Body of pancreas (tissue), 4 donors: ENCODE measurements at regions not wholly inside any gene's neighbourhood (a gene's known extent, or its start where the extent isn't known, plus 50 kb on each side); places are given as distances from the start of the nearest gene placed in this dataset.

Source experiments
- ATAC-seq: fragments of 150-250 bp; one replicate; pipeline ENCODE4 v1.9.1; 2016
- DNase-seq, 4 donors: peaks; one replicate each; pipeline ENCODE4 v3.0.0-alpha.2; 2019
- H3K27ac ChIP-seq, 4 donors: fragments of 200-600 bp; sonication (generic); 1 replicate in 3 of 4; 2 replicates in 1 of 4; pipeline versions ENCODE4 v1.5.1 to v1.6.1; 2016 to 2019; ENCODE audit warnings: mild to moderate bottlenecking in 1 of 4, mixed read lengths in 1 of 4, moderate library complexity in 1 of 4
- H3K27me3 ChIP-seq, 2 donors: fragments of 200-600 bp; sonication (generic); one replicate each; pipeline ENCODE4 v1.6.0; 2016; ENCODE audit warnings: mild to moderate bottlenecking in 1 of 2
- H3K36me3 ChIP-seq, 2 donors: fragments of 200-600 bp; sonication (generic); replicated peaks in 1 of 2; 2 replicates each; pipeline ENCODE4 v1.5.1; 2016; ENCODE audit warnings: low read depth in 2 of 2; ENCODE audit not compliant: insufficient read depth in 1 of 2
- H3K4me1 ChIP-seq: fragments of 200-600 bp; sonication (generic); one replicate; pipeline ENCODE4 v1.6.0; 2016
- H3K4me3 ChIP-seq, 2 donors: fragments of 200-600 bp; sonication (generic); 1 replicate in 1 of 2; 2 replicates in 1 of 2; pipeline ENCODE4 v1.5.1; 2016 to 2019
- H3K9me3 ChIP-seq, 3 donors: fragments of 200-600 bp; sonication (generic); 1 replicate in 2 of 3; 2 replicates in 1 of 3; pipeline ENCODE4 v1.5.1; 2016
- POLR2A ChIP-seq, 3 donors: fragments of 450-650 bp; IDR thresholded peaks; one replicate each; pipeline ENCODE4 v1.6.1; 2016; ENCODE audit warnings: antibody characterized with exemption in 3 of 3, mild to moderate bottlenecking in 2 of 3
- WGBS, 2 donors: methylation state at CpG; one replicate each; pipeline ENCODE4 v1.1.5; 2017; 5-methylcytosine and 5-hydroxymethylcytosine counted together
- intact Hi-C: fragments of 100-400 bp; cut with DNase I; formaldehyde crosslinking; loops from one replicate; pipeline ENCODE4 v1.15.1; 2023
- TF ChIP-seq, protein P1 (sequence below), 7 experiments: fragments of 450-650 bp in 4 of 7; fragments of 200-600 bp in 3 of 7; sonication (generic) in 3 of 7; IDR thresholded peaks; one replicate each; pipeline ENCODE4 v1.5.1; 2016 to 2019; ENCODE audit warnings: antibody characterized with exemption in 7 of 7

DNA sequence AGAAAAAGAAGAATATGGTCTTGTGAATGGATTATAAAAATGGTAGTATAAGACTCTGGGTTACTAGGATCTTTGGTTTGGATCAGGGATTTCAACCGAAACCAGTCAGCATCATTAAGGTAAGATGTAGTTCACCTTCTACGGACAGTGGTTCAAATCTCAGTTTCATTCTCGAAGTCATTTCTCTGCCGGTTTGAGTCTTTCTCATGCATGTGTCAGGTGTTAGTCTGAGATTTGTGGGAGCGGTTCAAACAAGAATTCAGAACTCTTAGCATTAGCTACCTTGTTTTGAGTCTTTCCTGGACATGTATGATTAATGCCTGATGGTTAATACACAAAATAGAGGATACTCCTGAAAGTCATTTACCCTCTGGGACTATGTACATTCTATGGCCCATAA lies 735.9 kb upstream of the NUDT12 start:
- WGBS, 2 donors, result 93 to 94% methylated on average over 5 of the region's 5 CpGs
- intact Hi-C loops, result no loop called here
- Histone ChIP-seq H3K4me3 (no peak overlapping the region), H3K27ac (no peak overlapping the region), H3K9me3 (no peaks in the 10 kb centered on the region), H3K4me1 (peaks cover 7% of the 10 kb centered on the region), H3K27me3 (no peaks in the 10 kb centered on the region), H3K36me3 (no peaks in the 10 kb centered on the region)
- TF ChIP-seq POLR2A (IDR thresholded peaks at IDR 0.05), result no peak
- TF ChIP-seq, protein P1, sequence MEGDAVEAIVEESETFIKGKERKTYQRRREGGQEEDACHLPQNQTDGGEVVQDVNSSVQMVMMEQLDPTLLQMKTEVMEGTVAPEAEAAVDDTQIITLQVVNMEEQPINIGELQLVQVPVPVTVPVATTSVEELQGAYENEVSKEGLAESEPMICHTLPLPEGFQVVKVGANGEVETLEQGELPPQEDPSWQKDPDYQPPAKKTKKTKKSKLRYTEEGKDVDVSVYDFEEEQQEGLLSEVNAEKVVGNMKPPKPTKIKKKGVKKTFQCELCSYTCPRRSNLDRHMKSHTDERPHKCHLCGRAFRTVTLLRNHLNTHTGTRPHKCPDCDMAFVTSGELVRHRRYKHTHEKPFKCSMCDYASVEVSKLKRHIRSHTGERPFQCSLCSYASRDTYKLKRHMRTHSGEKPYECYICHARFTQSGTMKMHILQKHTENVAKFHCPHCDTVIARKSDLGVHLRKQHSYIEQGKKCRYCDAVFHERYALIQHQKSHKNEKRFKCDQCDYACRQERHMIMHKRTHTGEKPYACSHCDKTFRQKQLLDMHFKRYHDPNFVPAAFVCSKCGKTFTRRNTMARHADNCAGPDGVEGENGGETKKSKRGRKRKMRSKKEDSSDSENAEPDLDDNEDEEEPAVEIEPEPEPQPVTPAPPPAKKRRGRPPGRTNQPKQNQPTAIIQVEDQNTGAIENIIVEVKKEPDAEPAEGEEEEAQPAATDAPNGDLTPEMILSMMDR (IDR thresholded peaks at IDR 0.05), result no peak
- no peak for DNase-seq
- no peak for ATAC-seq

DNA sequence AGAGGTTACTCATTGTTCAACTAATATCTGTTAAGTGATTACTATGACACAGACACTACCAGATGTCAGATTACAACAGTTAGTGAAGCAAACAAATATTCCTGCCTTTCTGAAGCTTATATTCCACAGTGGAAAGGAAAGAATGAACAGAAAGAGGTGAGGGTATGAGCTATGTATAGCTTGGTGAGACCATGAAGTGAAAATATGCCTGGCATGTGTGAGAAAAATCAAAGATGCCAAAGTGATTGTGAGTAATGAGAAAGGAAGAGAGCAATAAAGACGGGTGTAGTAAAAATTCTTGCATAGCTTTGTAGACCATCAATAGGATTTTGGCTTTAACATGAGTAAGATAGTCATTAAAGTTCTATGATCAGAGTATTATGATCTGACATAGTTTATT lies 734.5 kb upstream of the NUDT12 start:
- no peaks in the 10 kb centered on the region for H3K36me3 ChIP-seq
- H3K4me3 ChIP-seq, result no peak overlapping the region
- no peak for ATAC-seq
- TF ChIP-seq, protein P1 (IDR thresholded peaks at IDR 0.05), result no peak
- TF ChIP-seq POLR2A (IDR thresholded peaks at IDR 0.05), result no peak
- no peaks in the 10 kb centered on the region for H3K27me3 ChIP-seq
- DNase-seq, result no peak
- WGBS, 2 donors, result 35 to 40% methylated on average over 1 of the region's 1 CpG
- intact Hi-C loops, result no loop called here
- H3K9me3 ChIP-seq, result no peaks in the 10 kb centered on the region
- peaks cover 7% of the 10 kb centered on the region for H3K4me1 ChIP-seq
- H3K27ac ChIP-seq, result no peak overlapping the region

DNA sequence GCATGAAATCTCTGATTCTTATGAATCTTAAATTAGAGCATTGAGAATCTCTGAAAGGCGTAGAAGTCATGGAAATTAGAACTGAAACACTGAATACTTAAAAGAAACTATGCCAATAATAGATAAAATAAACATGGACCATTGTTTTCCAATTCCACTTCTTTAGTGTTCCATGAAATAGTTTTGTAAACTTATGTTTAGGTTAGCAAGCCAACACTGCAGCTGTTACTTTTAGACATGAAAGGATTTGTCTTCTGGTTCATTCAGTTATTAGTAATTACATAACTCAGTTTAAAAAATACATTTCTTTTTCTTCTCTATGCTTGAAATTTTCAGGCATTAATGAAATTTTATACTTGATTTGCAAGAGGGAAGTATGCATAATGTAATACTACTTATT lies 733.4 kb upstream of the NUDT12 start:
- Histone ChIP-seq H3K9me3 (no peaks in the 10 kb centered on the region), H3K36me3 (no peaks in the 10 kb centered on the region), H3K4me1 (peaks cover 2% of the 10 kb centered on the region), H3K27me3 (no peaks in the 10 kb centered on the region), H3K4me3 (no peak overlapping the region), H3K27ac (no peak overlapping the region)
- 87 to 97% methylated on average over 1 of the region's 1 CpG for WGBS, 2 donors
- no peak for DNase-seq
- intact Hi-C loops, result no loop called here
- ATAC-seq, result no peak
- no peak for TF ChIP-seq POLR2A (IDR thresholded peaks at IDR 0.05)
- TF ChIP-seq, protein P1 (IDR thresholded peaks at IDR 0.05), result no peak

DNA sequence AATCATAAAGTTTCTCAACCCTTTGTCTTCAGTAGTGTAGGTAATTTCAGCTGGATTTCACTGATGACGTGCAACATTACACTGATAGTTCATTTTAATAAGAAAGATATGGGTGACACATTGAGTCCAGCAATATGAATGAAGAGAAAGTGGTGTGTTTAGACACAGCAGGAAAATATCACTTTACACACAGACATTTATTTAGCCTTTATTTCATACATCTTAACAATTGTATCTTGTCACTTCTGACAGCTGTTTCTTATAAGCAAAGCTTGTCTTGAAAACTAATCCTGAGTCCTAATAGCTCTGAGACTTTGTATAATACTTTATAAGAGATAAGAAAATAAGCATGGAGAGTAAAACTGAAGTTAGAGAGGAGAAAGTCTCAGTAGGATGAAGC lies 720.5 kb upstream of the NUDT12 start:
- 82 to 90% methylated on average over 1 of the region's 1 CpG for WGBS, 2 donors

DNA sequence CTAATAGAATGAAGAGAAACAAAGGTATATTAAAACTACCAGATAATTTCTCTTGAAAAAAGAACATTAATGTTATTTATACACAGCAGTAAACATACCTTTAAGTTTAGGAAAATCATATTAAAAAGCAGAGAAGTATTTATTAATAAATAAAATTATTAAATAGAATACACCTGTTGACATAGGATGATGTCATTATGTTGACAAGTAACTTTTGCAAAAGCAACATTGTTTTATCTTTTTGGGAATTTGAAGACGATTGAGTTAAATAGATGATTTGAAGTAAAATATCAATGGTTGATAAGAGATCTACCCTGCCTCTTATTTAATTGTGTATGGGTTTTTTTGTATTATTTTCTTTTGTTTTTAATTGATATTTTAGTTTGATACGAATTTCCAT lies 711.1 kb upstream of the NUDT12 start:
- Histone ChIP-seq H3K9me3 (no peaks in the 10 kb centered on the region), H3K4me3 (no peak overlapping the region), H3K27ac (no peak overlapping the region), H3K4me1 (no peaks in the 10 kb centered on the region), H3K27me3 (no peaks in the 10 kb centered on the region), H3K36me3 (no peaks in the 10 kb centered on the region)
- intact Hi-C loops, result no loop called here
- DNase-seq, result no peak
- WGBS, 2 donors, result 53 to 59% methylated on average over 2 of the region's 2 CpGs
- TF ChIP-seq POLR2A (IDR thresholded peaks at IDR 0.05), result no peak
- TF ChIP-seq, protein P1 (IDR thresholded peaks at IDR 0.05), result no peak
- no peak for ATAC-seq

More for the DNA sequence above, 720.5 kb upstream of the NUDT12 start:
- no peaks in the 10 kb centered on the region for H3K4me1 ChIP-seq
- TF ChIP-seq, protein P1 (IDR thresholded peaks at IDR 0.05), result no peak
- no peak overlapping the region for H3K27ac ChIP-seq
- ATAC-seq (no peak), DNase-seq (no peak)
- peaks cover 0 to 5% (median 0%) of the 10 kb centered on the region in 3 donors for H3K9me3 ChIP-seq
- no peaks in the 10 kb centered on the region for H3K36me3 ChIP-seq
- intact Hi-C loops, result no loop called here
- H3K27me3 ChIP-seq, result no peaks in the 10 kb centered on the region
- no peak overlapping the region for H3K4me3 ChIP-seq
